ENCODE measurements at regions not wholly inside any gene's neighbourhood (a gene's known extent, or its start where the extent isn't known, plus 50 kb on each side); places are given as distances from the start of the nearest gene placed in this dataset.
"Not testable (repeated sequence)": the region's sequence is repeated elsewhere in the genome, so short reads cannot be mapped to it uniquely, and the experiment has no call there.

DNA sequence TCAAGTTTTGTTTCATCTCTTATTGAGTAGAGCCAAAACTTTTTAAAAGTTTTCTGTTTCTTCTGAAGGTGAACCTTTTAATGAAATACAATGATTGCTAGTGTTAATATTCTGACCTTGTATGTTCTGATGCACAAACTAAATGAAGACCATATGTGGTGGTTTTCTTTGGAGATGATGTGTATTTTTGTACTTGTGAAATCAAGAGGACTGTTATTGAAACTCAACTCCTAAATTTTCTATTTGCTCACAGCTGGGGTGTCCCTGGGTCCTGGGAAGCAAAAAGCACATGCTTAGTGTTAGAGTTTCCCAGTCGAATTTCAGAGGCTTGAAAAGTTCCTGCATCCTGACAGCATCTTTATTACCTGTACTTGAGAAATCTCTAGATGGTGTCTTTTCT, 1185.8 kb upstream of the ALCAM start:
- DNase-seq: peak; percentile 16

DNA sequence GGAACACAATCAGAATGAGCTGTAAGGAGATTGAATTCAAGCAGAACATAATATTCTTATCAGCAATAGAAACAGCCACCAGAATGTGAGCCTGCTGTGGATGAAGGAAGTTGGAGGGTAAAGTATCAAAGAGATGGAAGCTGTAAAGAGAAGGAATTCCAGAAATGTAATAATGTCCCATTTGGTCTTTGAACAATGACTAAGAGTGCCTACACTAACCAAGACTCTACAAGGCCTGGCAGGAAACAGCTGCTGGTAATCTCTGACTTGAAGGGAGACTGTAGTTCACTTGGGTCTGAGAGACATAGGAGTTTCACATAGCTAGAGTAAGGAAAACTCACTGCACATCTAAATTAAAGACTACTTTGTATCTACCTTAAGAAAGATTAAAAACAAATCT, 1176.0 kb upstream of the ALCAM start:
- DNase-seq: peak; percentile 37

DNA sequence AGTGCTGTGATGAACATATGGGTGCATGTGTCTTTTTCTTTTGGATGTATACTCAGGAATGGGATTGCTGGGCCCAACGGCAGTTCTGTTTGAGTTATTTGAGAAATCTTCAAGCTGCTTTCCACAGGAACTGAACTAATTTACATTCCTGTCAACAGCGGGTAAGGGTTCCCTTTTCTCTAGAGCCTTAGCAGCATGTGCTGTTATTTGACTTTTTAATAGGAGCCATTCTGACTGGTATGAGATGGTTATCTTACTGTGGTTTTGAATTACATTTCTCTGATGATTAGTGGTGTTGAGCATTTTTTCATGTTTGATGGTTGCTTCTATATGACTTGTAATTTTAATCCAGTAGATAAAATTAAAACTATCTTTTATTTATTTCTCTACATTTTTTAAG, 1168.6 kb upstream of the ALCAM start:
- peak; percentile 75 for DNase-seq

DNA sequence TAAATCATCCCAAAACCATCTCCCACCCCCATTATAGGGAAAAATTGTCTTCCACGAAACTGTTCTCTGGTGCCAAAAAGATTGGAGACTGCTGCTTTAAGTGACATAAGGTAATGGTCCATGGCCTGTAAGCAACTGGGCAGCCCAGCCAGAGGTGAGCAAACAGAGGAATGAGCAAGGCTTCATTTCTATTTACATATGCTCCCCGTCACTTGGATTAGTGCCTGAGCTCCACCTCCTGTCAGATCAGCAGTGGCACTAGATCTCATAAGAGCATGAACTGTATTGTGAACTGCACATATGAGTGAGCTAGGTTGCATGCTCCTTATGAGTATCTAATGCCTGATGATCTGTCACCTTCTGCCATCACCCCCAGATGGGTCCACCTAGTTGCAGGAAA, 1159.8 kb upstream of the ALCAM start:
- no peak for DNase-seq

DNA sequence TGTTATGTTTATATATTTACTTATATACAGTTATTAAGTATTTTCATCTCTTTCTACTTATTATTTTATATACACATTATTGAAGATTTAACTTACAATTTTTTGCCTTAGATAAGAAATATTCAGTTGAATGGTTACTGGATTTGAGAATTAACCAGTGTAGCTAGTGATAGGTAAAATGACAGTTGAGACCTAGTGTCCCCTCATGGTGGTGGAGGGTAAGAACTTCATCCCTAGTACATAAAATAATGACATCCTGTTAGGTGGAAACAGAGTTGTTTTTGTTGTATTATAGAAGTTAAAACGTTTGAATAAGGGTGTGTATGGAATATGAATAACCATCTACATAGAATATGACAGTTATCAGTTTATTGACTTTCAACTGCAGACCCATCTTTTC, 1152.4 kb upstream of the ALCAM start:
- DNase-seq: no peak

DNA sequence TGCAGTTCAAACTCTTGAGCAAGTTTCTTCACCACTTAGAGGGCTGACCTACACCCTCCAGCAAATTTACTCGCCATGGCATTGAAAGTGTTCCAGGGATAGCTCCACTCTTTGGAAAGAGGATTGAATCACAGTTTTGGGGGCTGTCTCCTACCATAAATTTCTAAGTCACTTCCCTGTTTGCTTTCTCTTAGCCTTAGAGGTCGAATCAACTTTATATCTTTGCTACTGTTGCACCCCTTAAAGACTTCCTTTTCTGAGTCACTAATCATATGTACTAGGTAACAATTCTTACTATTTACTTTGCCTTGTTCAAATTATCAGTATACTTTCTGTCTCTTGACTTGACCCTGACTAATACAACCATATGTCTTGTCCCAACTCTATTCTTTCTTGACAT, 1151.8 kb upstream of the ALCAM start:
- DNase-seq: no peak

DNA sequence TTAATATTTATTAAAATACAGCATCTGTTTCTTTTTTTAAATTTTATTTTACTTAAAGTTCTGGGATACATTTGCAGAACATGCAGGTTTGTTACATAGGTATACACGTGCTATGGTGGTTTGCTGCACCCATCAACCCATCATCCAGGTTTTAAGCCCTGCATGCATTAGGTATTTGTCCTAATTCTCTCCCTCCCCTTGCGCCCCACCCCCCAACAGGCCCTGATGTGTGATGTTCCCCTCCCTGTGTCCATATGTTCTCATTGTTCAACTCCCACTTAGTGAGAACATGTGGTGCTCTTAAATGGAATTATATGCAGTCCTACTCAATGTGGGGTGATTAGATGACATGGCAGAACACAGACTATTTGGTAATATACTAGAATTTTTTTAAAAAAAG, 1147.7 kb upstream of the ALCAM start:
- DNase-seq: not testable (repeated sequence)

DNA sequence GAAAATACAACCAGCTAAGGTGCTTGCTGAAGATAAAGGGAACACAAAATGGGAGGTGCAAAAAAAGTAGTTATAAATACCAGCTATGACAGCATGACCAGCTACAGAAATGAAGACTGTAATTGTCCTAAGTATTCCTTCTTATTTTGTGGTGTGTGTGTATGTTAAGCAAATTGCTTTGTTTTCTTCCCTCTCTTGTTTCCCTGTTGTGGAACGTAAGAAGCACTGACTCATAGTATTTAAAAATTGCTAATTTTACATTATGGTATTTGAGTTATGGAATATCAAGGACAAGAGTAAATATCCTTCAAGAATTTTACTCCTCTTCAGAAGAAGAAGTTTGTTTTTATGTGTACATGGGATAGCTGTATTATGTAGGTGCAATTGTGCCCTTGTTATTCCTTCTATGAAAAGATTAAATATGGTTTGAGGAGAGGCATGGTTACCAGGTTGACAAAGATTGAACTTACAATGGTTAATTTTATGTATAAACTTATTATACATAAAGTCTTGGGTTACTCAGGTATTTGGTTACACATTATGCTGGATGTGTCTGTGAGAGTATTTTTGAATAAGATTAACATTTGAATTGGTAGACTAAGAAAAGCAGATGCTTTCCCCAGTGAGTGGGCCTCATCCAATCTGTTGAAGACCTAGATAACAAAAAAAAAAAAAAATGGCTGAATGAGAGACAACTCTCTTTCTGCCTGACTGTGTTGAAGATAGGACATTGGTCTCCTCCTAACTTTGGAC, 1132.1 kb upstream of the ALCAM start:
- no peak for DNase-seq

DNA sequence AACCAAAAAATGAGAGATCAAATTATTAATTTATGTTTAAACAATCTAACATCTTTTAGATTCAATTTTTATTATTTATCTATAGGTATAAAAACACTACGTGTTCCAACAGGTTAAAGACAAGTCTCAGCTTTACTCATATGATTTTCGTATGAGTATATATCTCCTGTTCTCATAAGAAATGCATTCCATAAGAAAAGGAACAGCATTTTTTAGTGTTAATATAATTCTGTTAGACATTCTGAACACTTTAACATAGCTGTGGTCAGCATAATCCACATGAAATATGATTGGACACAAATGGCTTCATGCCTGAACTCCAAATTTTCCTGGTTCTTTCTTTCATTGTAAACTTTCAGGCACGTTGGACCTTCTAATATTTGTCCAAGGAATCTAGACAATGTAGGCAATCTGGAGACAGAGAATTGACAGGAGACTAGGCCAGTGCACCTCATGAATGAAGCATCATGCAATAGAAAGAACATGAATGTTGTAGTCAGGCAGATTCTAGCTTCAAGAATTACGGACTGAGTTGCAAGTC, 1122.0 kb upstream of the ALCAM start:
- DNase-seq: peak; percentile 2

DNA sequence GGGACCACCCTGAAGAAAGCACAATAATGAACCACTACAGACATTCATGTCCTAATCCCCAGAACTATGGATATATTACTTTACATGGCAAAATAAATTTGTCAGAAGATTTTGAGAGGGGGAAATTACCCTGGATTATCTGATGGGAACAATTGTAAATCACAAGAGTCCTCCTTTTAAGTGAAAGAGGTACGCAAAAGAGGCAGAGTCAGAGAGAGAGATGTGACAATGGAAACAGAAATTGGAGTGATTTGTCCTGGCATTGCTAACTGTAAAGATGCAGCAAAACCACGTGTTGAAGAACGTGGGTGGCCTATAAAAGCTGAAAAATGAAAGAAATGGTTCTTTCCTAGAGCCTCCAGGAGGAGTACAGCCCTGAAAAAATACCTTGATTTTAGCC, 1121.4 kb upstream of the ALCAM start:
- peak; percentile 1 for DNase-seq

DNA sequence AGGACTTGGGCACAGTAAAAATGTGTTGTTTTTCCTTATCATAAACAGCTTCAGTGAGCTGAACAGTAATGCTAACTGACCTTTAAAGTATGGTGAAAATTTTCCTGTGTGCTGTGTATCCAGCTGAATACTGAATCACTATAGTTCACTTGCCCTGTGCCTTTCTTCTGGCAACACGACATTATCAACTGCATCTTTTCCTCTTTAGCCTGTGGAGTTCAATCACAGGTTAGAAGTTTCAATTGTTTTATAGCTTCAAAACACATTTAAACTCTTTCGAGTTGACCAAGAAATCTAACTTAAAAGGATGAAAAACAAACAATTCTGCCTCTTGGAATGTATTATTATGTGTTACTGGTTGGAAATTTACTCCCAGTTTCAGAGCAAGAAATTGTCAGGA, 1120.7 kb upstream of the ALCAM start:
- DNase-seq: no peak

DNA sequence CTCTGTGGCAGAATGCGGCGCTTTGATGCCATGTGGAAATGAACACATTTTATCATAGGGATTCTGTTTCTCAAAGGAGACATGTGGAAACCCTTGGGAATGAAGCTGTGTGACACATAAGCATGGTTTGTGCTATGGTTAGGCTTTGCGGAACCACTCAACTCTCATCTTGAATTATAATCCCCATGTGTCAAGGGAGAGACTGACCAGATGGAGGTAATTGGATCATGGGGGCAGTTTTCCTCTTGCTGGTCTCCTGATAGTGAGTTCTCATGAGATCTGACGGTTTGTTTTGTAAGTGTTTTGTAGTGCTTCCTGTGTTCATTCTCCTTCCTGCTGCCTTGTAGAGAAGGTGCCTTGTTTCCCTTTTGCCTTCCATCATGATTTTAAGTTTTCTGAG, 1109.2 kb upstream of the ALCAM start:
- DNase-seq: no peak

DNA sequence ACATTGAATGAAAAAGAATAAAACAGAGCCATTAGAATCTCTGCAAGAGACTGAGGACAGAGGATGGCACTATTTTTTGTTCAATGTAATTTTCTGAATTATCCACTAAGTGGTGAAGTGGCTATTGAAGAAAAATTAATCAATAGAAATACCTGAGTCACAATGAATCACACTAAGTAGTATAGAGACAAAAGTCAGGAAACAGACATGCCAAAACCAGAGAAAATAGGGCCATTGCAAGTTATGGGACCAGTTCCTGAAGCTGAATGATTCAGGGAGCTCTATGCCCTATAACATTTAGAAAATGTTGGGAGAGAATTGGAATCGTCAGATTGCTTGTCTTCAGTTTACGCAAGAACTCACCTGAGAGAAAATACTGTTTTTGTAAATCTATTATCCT, 1103.2 kb upstream of the ALCAM start:
- DNase-seq: no peak

DNA sequence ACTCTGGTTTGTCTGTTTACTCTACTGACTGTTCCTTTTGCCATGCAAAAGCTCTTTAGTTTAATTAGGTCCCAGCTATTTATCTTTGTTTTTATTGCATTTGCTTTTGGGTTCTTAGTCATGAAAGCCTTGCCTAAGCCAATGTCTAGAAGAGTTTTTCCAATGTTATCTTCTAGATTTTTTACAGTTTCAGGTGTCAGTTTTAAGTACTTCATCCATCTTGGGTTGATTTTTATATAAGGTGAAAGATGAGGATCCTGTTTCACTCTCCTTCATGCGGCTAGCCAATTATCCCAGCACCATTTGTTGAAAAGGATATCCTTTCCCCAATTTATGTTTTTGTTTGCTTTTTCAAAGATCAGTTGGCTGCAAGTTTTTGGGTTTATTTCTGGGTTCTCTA, 1100.5 kb upstream of the ALCAM start:
- DNase-seq: not testable (repeated sequence)

DNA sequence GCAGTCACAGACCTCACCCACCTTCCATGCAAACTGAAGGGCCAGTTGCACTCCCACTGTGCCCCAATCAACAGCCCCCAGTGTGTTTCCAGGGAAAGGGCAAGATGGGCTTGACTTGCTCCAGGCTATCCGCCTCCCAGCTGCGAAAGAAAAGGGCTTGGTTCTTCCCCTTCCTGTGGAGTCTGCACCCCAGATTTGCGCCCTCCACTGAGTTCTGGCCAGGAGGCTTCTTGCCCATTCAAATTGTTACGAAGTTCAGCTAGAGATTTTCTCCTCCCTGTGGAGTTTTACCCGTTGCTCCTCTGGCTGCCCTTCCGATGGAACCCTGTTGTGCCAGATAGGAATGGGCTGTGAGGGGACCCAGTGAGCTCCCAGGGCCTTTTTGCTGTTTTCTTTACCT, 1096.9 kb upstream of the ALCAM start:
- DNase-seq: no peak

DNA sequence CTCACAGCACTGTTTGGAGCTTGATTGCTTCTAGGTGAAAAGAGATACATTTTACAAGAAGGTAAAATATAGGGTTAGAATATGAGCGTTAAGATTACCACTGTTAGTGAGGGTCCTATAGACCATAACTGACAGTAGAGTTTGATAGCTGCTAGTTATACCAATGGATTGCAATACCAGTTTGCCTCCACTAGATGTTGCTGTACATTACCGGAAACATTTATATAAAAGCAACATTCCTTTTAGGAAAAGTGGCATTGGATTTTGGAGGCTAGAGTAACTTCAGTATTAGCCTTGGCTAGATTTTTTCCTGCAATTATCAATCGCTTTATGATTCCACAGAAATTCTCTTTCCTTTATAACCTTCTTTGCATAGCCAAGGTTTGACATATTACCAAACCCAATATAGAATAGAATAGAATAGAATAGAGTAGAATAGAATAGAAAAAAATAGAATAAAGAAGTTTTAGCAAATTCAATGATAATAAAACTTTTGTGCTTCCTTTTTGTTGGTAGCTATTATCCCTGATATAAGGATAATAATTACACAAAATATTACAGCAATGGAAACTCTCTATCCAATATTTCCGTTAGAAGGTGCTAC, 1093.6 kb upstream of the ALCAM start:
- DNase-seq: peak; percentile 55

DNA sequence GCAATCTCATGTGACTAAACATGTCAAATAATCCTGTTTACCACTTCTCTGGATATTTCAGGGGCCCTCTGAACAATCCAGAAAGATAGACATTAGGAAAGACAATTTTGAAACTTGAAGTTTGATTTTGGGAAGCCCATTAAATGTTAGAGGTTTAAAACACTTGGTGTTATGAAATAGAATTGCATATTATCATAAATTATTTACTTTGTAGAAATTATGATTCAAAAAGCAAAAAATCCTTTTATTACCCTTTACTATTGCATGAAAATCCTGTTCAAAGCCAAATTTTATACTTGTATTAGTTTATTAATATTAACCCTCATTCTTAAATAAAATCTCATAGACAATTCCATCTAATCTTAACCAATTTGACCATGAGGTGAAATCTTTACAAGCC, 1091.5 kb upstream of the ALCAM start:
- no peak for DNase-seq

DNA sequence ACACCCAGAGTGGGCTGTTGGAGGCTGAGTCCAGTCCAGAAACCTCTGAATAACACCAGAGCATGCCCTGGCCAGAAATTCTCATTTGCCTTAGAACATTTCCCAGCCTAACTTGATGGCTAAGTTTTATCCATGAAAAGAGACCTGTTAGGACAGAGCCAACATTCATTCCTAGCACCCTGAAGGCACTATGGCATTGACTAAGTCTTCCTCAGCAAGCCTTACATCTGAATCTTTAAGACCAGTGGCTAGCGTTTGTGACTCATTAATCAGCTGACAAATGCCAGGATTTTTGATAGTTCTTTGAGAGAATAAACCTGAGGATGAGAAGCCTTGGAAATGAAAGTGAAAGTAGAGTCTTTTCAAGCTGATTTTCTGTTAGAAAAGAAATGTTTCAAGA, 1087.1 kb upstream of the ALCAM start:
- DNase-seq: peak; percentile 81

DNA sequence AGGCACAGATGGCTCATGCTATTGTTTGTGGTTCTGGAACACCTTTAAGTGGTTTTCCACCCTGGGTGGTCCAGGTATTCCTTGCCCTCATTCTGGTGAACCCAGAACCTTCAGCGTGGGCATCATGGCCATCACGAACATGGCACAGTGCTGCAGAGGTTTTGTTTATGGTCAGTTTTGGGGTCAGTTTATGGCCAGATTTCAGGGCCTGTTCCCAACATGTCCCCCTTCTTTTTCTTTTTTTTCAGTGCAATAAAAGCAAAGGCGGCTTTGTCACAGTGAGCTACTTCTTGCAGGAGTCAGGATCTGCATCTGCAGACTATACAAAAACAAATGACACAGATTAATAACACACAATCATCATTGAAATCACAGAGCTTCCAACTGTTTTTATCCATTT, 1085.0 kb upstream of the ALCAM start:
- no peak for DNase-seq

DNA sequence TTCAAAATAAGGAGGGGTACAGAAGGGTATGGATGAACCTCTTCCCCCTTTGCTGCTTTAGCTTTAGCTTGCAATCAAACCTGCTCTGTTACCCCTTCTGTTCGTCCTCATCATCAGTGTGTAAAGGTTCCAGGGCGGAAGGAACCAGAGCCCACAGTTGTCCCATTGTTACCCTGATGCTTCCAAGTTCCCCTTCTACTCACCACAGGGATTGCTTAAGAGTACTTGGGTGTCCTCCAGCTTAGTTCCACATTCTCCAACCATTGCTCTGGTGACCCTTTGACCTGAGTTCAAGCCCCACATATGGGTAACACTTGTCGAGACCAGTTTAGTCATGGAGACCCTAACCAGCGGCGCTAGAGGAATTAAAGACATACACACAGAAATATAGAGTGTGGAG, 1080.1 kb upstream of the ALCAM start:
- no peak for DNase-seq

DNA sequence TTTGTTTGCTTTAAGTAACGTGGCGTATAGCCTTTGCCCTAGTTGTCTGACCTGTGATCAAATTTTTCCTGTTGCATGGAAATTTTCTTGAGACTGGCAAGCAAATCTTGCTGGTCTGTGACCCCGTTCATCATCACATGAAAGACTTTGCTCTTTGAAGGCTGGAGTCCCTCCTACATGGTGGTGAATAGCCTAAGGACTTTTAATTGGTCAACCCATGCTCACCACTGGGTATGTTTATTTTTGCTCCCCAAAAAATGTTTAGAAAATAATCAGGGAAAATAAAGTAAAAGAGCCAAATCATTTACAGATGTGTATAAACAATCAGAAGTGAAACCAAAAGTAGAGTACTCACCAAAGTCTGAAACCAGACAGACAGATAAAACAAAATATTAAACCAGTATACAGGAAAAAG, 1075.3 kb upstream of the ALCAM start:
- DNase-seq: peak; percentile 40

DNA sequence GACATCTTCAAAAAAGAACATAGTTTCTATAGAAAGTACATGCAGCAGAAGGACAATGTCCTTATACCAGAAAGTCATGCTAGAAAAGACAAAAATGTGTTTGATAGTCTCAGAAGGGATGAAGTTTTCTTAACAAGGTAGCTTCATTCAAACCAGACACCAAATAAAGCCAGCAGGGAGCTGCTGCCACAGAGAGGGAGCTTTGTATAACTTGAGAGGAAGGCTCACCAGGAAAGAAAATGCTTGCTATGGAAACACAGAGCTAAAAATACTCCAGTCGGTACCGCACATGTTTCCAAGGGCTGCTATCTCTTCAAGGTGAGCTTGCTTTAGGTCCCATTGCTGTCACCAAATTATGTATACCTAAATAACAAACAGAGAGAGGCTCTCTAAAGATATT, 1074.8 kb upstream of the ALCAM start:
- DNase-seq: peak; percentile 7

DNA sequence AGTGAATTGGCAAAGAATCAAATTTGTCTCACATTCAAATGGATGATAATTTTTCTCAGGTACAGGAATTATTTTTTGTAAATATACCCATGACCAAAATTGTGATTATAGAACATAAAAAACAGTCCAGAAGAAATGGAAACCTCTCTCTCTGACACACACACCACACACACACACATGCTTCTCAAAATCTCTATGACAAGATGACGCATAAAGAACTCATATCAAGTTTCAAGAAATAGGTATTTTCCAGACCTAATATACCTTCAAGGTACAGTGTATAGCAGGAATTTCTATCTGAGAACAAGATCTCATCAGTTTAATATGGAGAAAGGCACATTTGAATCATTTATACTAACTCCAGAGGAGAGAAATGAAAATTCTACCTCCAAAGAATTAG, 1069.1 kb upstream of the ALCAM start:
- no peak for DNase-seq

DNA sequence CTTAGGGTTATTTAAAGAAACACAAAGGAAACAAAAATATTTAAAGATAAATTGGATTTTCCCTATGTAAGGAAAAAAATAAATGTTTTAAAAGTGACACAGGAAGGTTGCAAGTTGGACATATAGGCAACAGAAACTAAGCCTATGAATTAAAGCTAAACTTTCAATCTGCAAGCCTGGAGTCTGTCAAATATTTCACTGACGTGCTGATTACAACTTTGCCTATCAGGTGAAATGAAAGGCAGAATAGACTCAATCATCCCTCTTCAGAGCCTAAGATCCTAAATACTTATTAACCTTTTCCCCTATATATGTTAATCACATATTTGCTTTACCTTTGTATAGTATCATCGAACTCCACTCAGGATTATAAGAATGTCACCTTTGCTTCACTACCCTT, 1068.0 kb upstream of the ALCAM start:
- no peak for DNase-seq

DNA sequence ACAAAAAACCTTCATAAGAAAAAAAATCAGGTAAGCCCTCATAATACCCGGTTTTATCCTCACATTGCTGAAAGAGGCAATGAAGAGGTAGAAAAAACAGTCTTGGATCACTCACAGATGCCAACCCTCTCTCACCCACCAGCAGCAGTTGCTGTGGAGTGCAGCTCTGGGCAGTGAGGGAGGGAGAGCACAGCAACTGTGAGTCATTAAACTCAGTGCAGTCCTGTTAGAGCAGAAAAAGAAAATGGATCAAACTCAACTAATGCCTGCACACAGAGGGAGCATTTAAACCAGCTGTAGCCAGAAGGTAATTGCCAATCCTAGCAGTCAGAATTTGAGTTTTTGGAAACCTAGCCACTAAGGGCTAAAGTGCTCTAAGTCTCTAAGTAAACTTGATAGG, 1050.6 kb upstream of the ALCAM start:
- DNase-seq: peak; percentile 35

All from EL (cell line).